HT1080 (cell line): ENCODE measurements at regions not wholly inside any gene's neighbourhood (a gene's known extent, or its start where the extent isn't known, plus 50 kb on each side); places are given as distances from the start of the nearest gene placed in this dataset.
"Not testable (repeated sequence)": the region's sequence is repeated elsewhere in the genome, so short reads cannot be mapped to it uniquely, and the experiment has no call there.

Experiments used
- DNase-seq: peaks from one replicate; pipeline ENCODE4 v3.0.0-alpha.2; 2015; ENCODE audit warnings: low read depth

DNA sequence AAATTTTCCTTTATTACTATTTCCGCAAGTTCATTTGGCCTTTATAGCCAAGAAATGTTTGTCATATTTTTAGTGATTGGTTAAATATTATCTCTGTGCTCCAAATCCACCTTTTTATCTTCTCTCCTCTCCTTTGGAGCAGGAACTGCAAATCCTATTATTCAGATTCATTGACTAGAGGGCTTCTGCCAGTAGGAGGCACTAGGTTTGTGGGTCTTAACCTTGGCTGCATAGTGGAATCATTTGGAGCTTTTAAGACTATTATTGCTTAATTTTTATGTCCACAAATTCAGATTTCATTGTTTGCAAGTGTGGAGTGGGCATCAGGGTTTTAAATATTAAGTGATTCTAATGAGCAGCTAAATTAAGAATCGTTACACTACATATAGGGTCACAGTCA is 75.3 kb upstream of the SYT10 start:
- no peak for DNase-seq

DNA sequence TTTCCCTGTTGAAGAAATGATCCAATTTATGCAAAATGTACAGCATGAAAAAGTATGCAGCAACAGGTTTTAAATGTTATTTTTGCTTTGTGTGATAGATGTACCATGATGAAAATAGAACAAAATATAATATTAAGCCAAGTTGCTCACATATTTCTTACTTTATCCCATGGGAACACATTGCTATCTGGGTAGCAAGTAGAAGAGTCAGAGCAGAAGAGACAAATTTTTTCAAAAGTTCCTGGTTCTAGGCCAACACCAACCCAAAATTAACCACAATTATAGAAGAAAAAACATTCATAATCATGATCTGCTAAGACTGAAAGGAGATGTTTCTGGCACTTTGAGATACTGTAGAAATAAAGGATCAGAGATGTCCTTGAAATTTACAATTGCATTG is 79.9 kb upstream of the SYT10 start:
- no peak for DNase-seq

DNA sequence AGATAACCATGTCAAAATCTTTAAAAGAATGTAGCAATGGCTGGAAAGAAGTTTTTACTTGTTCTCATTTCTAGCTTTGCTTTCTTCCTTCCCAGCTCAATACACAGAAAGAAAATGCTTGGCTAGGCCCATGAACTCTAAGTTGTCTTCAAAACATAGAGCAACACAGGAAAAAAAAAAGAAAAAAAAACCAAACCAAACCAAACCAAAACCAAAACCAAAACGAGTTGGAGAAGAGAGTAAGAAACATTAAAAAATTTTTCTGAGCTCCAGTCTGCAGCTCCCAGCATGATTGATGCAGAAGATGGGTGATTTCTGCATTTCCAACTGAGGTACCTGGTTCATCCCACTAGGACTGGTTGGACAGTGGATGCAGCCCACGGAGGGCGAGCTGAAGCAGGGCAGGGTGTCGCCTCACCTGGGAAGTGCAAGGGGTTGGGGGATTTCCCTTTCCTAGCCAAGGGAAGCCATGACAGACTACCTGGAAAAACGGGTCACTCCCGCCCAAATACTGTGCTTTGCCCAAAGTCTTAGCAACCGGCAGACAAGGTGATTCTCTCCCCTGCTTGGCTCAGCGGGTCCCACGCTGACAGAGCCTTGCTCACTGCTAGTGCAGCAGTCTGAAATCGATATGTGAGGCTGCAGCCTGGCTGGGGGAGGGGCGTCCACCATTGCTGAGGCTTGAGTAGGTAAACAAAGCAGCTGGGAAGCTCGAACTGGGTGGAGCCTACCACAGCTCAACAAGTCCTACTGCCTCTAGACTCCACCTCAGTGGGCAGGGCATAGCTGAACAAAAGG is 81.1 kb upstream of the SYT10 start:
- DNase-seq, result peak; percentile 17

GRCh38 chr12:33529031-33529430 is 89.4 kb upstream of the SYT10 start:
- no peak for DNase-seq

DNA sequence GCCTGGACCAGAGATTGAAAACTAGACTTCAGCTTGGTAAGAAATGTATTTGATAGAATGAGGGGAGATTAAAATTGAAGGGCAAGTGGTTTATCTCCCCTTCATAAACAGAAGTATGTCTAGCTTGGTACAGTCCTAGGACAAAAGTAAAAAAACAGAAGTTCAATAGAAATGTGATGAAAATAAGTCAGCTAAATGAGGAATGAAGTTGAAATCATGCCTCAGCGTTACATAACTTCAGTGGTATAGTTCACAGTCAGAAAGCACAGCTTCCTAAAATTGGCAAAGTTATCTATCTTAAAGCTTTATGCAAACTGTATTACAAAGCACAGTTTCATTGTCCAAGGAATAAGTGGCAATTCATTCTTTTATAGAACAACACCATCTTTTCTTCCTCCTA is 90.2 kb upstream of the SYT10 start:
- no peak for DNase-seq

DNA sequence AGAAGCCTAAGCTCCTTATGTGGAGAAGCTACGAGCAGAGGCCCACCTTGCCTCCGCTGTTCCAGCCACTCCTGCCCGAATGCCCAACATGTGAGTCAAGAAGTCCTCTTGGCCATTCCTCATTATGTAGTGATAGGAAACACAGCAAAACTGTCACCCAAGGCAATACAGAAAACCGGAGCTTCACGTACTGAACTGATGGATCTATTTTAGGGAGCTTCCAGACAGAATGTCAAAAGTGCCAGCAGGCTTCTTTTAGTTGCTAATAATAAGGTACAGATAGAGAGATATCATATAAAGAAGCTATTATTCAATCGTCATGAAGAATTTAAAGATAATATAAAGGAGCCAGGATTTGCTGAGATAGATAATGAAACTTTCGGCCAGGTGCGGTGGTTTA is 91.6 kb upstream of the SYT10 start:
- no peak for DNase-seq

DNA sequence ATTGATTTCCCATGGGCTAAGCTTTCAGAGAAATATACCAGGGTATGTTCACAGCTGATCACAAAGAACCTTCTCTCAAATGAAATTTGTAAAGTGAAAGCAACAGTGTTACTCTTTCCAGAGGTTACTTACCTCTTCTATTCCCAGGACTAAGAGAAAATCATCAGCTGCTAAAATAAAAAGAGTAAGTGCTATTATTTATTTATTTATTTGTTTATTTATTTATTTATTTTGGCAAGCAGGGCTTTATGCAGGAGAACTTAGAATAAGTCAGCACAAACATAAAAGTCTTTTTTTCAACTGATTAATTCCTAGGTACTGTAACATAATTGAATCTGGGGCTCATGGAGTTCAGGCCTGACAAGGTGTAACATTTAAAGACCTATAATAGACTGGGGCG is 93.9 kb upstream of the SYT10 start:
- DNase-seq, result no peak

GRCh38 chr12:33536431-33536830 is 96.8 kb upstream of the SYT10 start:
- DNase-seq, result no peak

DNA sequence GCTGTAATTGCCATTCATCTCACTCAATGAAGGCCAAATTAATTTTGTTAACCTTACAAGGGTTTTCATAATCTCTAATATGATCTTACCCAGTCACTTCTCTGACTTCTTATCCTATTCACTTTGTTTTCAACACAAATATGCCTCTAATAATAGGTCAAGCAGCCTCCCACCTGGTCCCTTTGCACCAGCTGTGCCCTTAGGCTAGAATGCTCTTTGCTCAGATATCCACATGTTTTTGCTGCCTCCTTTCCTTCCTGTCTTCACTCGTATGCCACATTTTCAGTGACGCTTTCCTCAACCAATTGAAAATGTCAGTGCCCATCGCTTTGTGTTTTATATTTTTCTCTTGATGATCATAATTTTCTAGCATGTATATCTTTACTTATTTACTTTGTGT is 106.4 kb upstream of the SYT10 start:
- no peak for DNase-seq

DNA sequence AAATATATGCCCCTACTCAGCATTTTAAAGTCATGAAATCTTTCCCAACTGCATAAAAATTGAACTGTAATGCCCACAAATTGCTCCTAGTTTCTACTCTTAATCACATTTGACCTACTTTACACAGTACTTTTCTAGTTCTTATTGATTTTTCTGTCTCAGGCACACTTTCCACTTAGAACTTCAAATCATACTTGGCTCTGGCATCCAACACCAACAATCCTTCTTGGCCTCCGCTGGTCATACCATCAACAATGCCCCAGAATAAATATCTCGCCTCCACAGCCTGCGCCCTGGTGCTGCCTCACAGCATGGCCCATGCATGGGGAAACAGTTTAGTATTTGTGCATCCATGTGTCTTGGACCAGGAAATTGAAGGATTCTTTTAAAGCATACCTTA is 107.5 kb upstream of the SYT10 start:
- no peak for DNase-seq

DNA sequence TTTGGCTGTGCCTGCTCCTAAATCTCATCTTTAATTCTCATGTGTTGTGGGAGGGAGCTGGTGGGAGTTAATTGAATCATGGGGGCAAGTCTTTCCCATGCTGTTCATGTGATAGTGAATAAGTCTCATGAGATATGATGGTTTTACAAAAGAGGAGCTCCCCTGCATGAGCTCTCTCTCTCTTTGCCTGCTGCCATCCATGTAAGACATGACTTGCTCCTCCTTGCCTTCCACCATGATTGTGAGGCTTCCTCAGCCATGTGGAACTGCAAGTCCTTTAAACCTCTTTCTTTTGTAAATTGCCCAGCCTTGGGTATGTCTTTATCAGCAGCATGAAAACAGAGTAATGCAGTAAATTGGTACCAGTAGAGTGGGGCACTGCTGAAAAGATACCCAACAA is 110.6 kb upstream of the SYT10 start:
- not testable (repeated sequence) for DNase-seq

DNA sequence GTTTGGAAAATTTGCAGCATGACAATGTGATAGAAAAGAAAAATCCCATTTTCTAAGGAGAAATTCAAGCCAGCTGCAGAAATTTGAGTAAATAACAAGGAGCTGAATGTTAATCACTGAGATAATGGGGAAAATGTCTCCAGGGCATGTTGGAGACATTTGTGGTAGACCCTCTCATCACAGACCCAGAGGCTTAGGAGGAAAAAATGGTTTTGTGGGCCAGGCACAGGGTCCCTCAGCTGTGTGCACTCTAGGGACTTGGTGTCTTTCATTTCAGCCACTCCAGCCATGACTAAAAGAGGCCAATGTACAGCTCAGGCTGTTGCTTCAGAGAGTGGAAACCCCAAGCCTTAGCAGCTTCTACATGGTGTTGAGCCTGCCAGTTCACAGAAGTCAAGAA is 111.4 kb upstream of the SYT10 start:
- no peak for DNase-seq

- no peak for DNase-seq
These were observed 115.5 kb upstream of the SYT10 start for GRCh38 chr12:33555128-33555527.

DNA sequence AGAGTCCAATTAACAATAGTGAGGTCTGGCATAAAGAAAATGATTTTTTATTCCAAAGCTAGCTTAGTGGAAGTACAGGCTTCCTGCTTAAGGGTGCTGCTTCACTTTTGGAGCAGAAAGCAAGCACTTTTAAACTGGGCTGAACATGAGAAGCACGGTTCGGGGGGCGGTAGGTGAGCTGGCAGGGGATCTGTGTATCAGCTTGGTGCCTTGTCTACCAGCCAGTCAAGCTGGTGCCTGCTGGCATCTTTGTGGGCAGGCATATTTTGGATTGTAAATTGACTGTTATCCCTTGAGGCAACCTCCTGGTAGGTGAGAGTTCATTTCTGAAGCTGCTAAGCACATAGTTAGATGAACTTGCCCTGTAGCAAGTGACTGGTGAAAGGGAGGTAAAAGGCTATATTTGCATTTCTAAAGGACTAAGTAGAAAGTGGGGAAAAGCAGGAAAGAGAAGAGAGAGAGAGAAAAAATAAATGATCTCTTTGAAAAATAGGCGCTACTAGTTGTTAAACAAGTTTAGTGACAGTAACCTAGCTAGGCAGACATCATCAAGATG is 121.1 kb upstream of the SYT10 start:
- no peak for DNase-seq

GRCh38 chr12:33562401-33562800 is 122.8 kb upstream of the SYT10 start:
- no peak for DNase-seq

- no peak for DNase-seq
These were observed 126.8 kb upstream of the SYT10 start for GRCh38 chr12:33566403-33566802.

GRCh38 chr12:33575346-33575745 is 135.7 kb upstream of the SYT10 start:
- DNase-seq, result no peak

DNA sequence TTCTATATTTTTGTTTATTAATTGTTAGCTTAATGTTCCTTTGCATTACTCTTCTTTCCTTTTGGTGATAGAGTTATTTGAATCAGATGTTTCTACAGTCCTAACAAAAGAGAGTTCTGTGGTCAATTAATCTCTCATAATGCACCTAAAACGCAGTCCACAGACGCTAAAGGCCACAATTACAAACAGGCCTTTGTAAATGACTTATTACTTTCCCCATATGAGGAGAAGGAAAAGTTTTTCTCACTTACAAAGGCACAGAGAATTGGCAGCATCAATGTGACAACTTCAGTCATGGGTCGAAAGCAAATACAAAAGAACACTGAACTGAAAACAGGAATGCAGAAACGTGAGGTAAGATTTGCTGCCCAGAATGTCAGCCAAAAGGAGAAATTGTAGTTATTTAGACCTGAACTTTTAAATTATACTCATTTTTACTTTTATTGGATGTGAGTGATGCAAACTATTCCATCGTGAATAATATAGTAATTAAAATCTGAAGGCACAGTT is 142.0 kb upstream of the SYT10 start:
- DNase-seq, result no peak

DNA sequence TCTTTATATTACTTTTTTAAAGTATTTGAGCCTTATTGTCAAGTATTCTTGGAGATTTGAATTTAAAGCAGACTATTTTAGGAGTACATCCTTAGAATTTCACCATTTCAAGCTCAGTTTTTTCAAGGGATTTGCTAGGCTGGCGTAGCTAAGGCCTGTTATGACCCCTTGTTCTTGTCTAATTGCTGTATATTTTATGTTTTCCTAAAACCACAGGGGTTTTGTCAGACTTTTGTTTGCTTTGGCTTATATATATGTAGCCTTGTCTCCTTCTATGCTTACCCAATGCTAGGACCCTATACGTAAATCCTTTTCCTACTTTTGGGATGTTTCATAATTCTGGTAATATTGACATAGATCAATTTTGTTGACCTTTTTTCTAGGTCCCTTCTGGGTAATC is 147.0 kb upstream of the SYT10 start:
- no peak for DNase-seq

DNA sequence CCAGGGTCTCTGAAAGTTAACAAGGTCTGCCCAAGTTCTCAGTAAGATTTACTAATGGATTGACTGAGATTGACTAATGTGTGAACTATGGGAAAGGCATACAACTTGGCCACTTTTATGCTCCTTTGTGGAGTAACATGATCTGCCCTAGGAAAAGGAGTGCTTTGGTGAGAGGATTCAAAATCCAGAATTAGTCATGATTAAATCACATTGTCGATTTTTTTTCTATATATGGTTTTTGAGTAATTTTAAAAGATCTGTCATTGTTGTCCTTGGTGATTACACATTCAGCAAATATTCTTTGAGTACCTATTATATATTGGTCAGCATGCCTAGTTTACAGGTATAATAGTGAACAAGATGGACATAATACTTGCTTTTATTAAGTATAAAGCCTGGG is 147.7 kb upstream of the SYT10 start:
- peak; percentile 96 for DNase-seq

DNA sequence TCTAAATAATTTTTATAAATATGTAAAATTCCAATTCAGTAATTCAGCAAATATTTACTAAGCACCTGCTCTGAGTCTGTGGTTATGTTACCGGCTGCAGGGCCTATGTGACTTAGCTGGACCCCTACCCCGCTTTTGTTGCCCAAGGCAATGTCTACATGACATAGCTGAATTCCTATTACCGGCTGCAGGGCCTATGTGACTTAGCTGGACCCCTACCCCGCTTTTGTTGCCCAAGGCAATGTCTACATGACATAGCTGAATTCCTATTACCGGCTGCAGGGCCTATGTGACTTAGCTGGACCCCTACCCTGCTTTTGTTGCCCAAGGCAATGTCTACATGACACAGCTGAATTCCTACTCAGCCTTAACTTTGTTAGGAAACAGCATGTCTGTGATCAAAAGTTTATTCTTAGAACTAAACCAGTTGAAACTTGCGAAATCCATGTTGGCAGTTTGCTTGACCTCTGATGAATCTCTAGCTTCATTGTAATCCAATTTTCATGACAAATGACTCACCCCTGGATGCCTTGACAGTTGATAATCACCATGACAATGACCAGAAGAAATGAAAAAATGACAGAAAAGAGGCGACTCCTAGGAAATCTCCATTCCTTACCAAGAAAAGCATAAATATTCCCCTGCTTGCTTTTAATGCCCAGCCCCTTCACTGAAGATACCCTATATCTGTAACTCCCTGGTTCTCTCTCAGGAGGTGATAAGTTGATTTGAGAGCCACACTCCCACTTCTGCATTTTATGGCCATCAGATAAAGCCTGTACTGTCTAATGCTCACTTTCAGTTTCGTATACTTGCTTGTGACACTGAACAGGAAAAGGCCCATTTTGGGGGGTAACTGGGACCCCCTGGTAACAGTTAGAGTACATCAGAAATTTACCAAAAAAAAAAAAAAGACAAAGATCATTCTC is 148.4 kb upstream of the SYT10 start:
- peak; percentile 89 for DNase-seq

DNA sequence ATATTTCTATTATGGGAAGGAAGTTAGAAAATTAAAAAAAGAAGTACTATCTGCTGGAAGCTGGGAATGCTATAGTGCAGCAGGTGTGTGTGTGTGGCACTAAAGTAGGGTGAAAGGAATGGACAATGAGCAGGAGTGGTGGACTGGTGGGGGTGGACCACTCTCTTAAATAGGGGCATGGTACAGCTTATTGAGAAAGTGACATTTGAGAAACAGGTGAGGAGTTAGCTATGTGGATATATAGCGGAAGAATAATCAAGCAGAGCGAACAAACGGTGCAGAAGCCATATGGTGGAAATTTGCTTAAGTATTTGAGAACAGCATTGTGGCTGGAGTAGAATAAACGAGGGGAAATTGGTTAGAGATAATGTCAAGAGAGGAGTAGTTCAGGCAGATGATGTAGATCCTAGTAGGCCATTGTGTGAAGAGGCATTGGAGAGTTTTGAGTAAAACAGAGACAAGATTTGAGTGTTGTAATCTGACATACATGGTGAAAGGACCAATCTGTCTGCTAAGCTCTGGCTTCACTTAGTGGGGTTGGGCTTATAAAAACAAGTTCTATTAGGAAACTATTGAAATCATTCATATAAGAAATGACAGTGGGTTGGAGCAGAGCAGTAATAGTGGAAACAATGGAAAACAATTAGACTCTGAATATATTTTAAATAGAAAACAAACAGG is 149.2 kb upstream of the SYT10 start:
- DNase-seq, result no peak
